B cell (primary cell): ENCODE measurements at regions not wholly inside any gene's neighbourhood (a gene's known extent, or its start where the extent isn't known, plus 50 kb on each side); places are given as distances from the start of the nearest gene placed in this dataset.

Experiments used
- ATAC-seq: fragments of 200-7000 bp; cut with Tn5 transposase; one replicate; pipeline ENCODE4 v1.10.0; 2021; ENCODE audit warnings: low read depth, mild to moderate bottlenecking, moderate number of reproducible peaks, moderate library complexity
- CTCF ChIA-PET: fragments of 350-600 bp; sonication (Branson Sonifier 250); formaldehyde crosslinking; loops from one replicate; lab custom pipeline; 2021; ENCODE audit warnings: antibody characterized with exemption, inconsistent platforms; lab: Charles Lee
- POLR2A ChIA-PET: fragments of 350-600 bp; sonication (Branson Sonifier 250); formaldehyde crosslinking; loops from one replicate; lab custom pipeline; 2021; ENCODE audit warnings: antibody characterized with exemption; lab: Charles Lee
- DNase-seq: peaks from one replicate; pipeline ENCODE4 v3.0.0; 2013
- H2AFZ ChIP-seq: 2 replicates; pipeline ENCODE4 v1.6.1; 2012; ENCODE audit warnings: mild to moderate bottlenecking, low read depth, low read length; ENCODE audit not compliant: insufficient read depth, poor library complexity, severe bottlenecking
- H3K27ac ChIP-seq, 2 donors: 1 replicate in 1 of 2; 2 replicates in 1 of 2; pipeline ENCODE4 v1.5.1; 2012 to 2013; ENCODE audit warnings: low read length in 2 of 2, mild to moderate bottlenecking in 2 of 2, moderate library complexity in 1 of 2
- H3K27me3 ChIP-seq, 4 experiments: fragments of 200-600 bp in 1 of 4; sonication (generic) in 1 of 4; replicated peaks in 1 of 4; 1 replicate in 2 of 4; 2 replicates in 2 of 4; pipeline versions ENCODE4 v1.6.1 to v1.7.0; 2013 to 2016; ENCODE audit warnings: low read length in 3 of 4, mild to moderate bottlenecking in 2 of 4, mixed read lengths in 1 of 4, moderate library complexity in 1 of 4; ENCODE audit not compliant: insufficient read depth in 4 of 4, control insufficient read depth in 3 of 4; ENCODE audit errors: control extremely low read depth in 1 of 4
- H3K36me3 ChIP-seq, 2 experiments: replicated peaks in 1 of 2; 1 replicate in 1 of 2; 2 replicates in 1 of 2; pipeline versions ENCODE4 v1.6.1 to v1.7.1; 2013; ENCODE audit warnings: low read length in 1 of 2; ENCODE audit not compliant: insufficient read depth in 2 of 2, control insufficient read depth in 1 of 2; ENCODE audit errors: control extremely low read depth in 1 of 2, extremely low read depth in 1 of 2
- H3K4me1 ChIP-seq, 2 donors: fragments of 200-600 bp in 1 of 2; sonication (generic) in 1 of 2; 1 replicate in 1 of 2; 2 replicates in 1 of 2; pipeline versions ENCODE4 v1.5.1 to v1.6.1; 2013 to 2017; ENCODE audit warnings: low read length in 2 of 2; ENCODE audit not compliant: control insufficient read depth in 2 of 2, insufficient read depth in 2 of 2
- H3K4me2 ChIP-seq: replicated peaks from 2 replicates; pipeline ENCODE3; 2012; ENCODE audit warnings: mild to moderate bottlenecking, low read depth, low read length; ENCODE audit not compliant: poor library complexity, severe bottlenecking
- H3K4me3 ChIP-seq, 5 experiments: fragments of 200-600 bp in 1 of 5; sonication (generic) in 1 of 5; 1 replicate in 3 of 5; 2 replicates in 2 of 5; pipeline versions ENCODE4 v1.5.1 to v1.7.0; 2011 to 2016; ENCODE audit warnings: low read length in 4 of 5, mild to moderate bottlenecking in 4 of 5, low read depth in 2 of 5, control low read depth in 1 of 5, moderate library complexity in 1 of 5; ENCODE audit not compliant: insufficient read depth in 1 of 5; ENCODE audit errors: control extremely low read depth in 1 of 5, extremely low read depth in 1 of 5
- H3K79me2 ChIP-seq: fragments of 200-600 bp; sonication (generic); one replicate; pipeline ENCODE4 v1.6.0; 2016; ENCODE audit warnings: low read length; ENCODE audit not compliant: control insufficient read depth, insufficient read depth
- H3K9ac ChIP-seq: fragments of 200-600 bp; sonication (generic); 2 replicates; pipeline ENCODE4 v1.6.1; 2017; ENCODE audit warnings: mild to moderate bottlenecking, low read length, moderate library complexity
- H3K9me3 ChIP-seq, 3 donors: one replicate each; pipeline versions ENCODE4 v1.6.1 to v1.7.1; 2013; ENCODE audit warnings: low read length in 2 of 3; ENCODE audit not compliant: control insufficient read depth in 2 of 3, insufficient read depth in 1 of 3; ENCODE audit errors: control extremely low read depth in 1 of 3
- H4K20me1 ChIP-seq: 2 replicates; pipeline ENCODE4 v1.6.0; 2012; ENCODE audit warnings: mild to moderate bottlenecking, low read length; ENCODE audit not compliant: insufficient read depth, control insufficient read depth, poor library complexity, severe bottlenecking
- H3K27ac Mint-ChIP-seq: one replicate; pipeline ENCODE4 v1.8.0; 2021; ENCODE audit warnings: mixed read lengths
- H3K27me3 Mint-ChIP-seq: one replicate; pipeline ENCODE4 v1.8.0; 2021; ENCODE audit warnings: mixed read lengths
- H3K4me1 Mint-ChIP-seq: one replicate; pipeline ENCODE4 v1.8.0; 2021; ENCODE audit warnings: mixed read lengths
- H3K4me3 Mint-ChIP-seq: one replicate; pipeline ENCODE4 v1.8.0; 2021; ENCODE audit warnings: mixed read lengths
- H3K9me3 Mint-ChIP-seq: one replicate; pipeline ENCODE4 v1.8.0; 2022; ENCODE audit warnings: mixed read lengths; ENCODE audit not compliant: insufficient read depth
- CTCF ChIP-seq: fragments of 200-600 bp; IDR thresholded peaks from one replicate; pipeline ENCODE4 v1.8.0; 2022; ENCODE audit warnings: antibody characterized with exemption, mild to moderate bottlenecking
- EZH2 ChIP-seq: IDR thresholded peaks from 2 replicates; pipeline ENCODE4 v1.6.1; 2012; ENCODE audit warnings: borderline replicate concordance, low read depth, mild to moderate bottlenecking, moderate library complexity, low read length; ENCODE audit not compliant: insufficient read depth, poor library complexity, severe bottlenecking
- WGBS: methylation state at CpG from one replicate; pipeline ENCODE4 v1.1.5; 2013; ENCODE audit warnings: missing lambda C conversion rate; ENCODE audit not compliant: insufficient coverage; 5-methylcytosine and 5-hydroxymethylcytosine counted together
- intact Hi-C: fragments of 100-400 bp; cut with micrococcal nuclease; formaldehyde crosslinking; loops from one replicate; pipeline ENCODE4 v1.10.0; 2022

- Histone ChIP-seq H3K9me3 (peaks cover 0 to 3% (median 0%) of the 10 kb centered on the region in 3 donors), H3K4me1 (peaks cover 5 to 12% of the 10 kb centered on the region in 2 donors), H3K36me3 (no peaks in the 10 kb centered on the region), H4K20me1 (no peaks in the 10 kb centered on the region), H2AFZ (no peak overlapping the region), H3K9ac (no peak overlapping the region), H3K4me2 (no peak overlapping the region), H3K27me3 (no peaks in the 10 kb centered on the region), H3K79me2 (no peaks in the 10 kb centered on the region), H3K4me3 (no peak overlapping the region), H3K27ac (no peak overlapping the region)
- WGBS: 100% methylated on average over 1 of the region's 2 CpGs
- H3K4me1 Mint-ChIP-seq: peaks cover 10% of the 10 kb centered on the region
- ChIA-PET CTCF (interaction anchor here (0.6 kb wide), 1 partner anchor 536 kb away, joined by 4 read pairs; no protein-coding TSS in a partner anchor), POLR2A (no interaction called here)
- intact Hi-C loops: no loop called here
- peaks cover 8% of the 10 kb centered on the region for H3K27me3 Mint-ChIP-seq
- no peak for ATAC-seq
- no peak overlapping the region for H3K4me3 Mint-ChIP-seq
- H3K27ac Mint-ChIP-seq: no peak overlapping the region
- no peak for TF ChIP-seq CTCF
- no peak for TF ChIP-seq EZH2
- no peak for DNase-seq
- peaks cover 2% of the 10 kb centered on the region for H3K9me3 Mint-ChIP-seq
Measured at GRCh38 chr13:32904266-32904665, 112.0 kb upstream of the KL start.

GRCh38 chr13:32905063-32905863 is 111.0 kb upstream of the KL start:
- Histone ChIP-seq H3K4me3 (no peak overlapping the region), H3K9ac (no peak overlapping the region), H3K79me2 (no peaks in the 10 kb centered on the region), H3K27ac (no peak overlapping the region), H3K4me1 (peaks cover 5 to 12% of the 10 kb centered on the region in 2 donors), H2AFZ (no peak overlapping the region), H3K9me3 (peaks cover 0 to 3% (median 0%) of the 10 kb centered on the region in 3 donors), H3K27me3 (no peaks in the 10 kb centered on the region), H3K36me3 (no peaks in the 10 kb centered on the region), H4K20me1 (no peaks in the 10 kb centered on the region), H3K4me2 (no peak overlapping the region)
- TF ChIP-seq EZH2 (no peak), CTCF (no peak)
- Mint-ChIP-seq H3K27me3 (peaks cover 8% of the 10 kb centered on the region), H3K4me1 (peaks cover 10% of the 10 kb centered on the region), H3K4me3 (peak overlapping the region; percentile 10), H3K9me3 (peaks cover 2% of the 10 kb centered on the region), H3K27ac (no peak overlapping the region)
- CTCF ChIA-PET: no interaction called here
- POLR2A ChIA-PET: no interaction called here
- peak; percentile 37 for DNase-seq
- WGBS: 33% methylated on average over 3 of the region's 6 CpGs
- intact Hi-C loops: no loop called here
- peak; percentile 14 for ATAC-seq
